Activated CD4-positive, alpha-beta T cell treated with anti-CD3 and anti-CD28 coated beads, Interleukin-2, amount 10 ng/mL, durations not matched to agents 7 days and 5 days (primary cell): ENCODE measurements at regions not wholly inside any gene's neighbourhood (a gene's known extent, or its start where the extent isn't known, plus 50 kb on each side); places are given as distances from the start of the nearest gene placed in this dataset.

Source experiments
- CTCF ChIA-PET: fragments of 350-600 bp; sonication (Branson Sonifier 250); formaldehyde crosslinking; loops from one replicate; lab custom pipeline; 2021; ENCODE audit warnings: antibody characterized with exemption; lab: Charles Lee
- POLR2A ChIA-PET: fragments of 350-600 bp; sonication (Branson Sonifier 250); formaldehyde crosslinking; loops from one replicate; lab custom pipeline; 2021; ENCODE audit warnings: antibody characterized with exemption; lab: Charles Lee
- DNase-seq: peaks from one replicate; pipeline ENCODE4 v3.0.0-alpha.2; 2020
- H3K27ac Mint-ChIP-seq: one replicate; pipeline ENCODE4 v1.8.0; 2021; ENCODE audit warnings: mild to moderate bottlenecking, moderate library complexity, mixed read lengths
- H3K27me3 Mint-ChIP-seq: one replicate; pipeline ENCODE4 v1.8.0; 2021; ENCODE audit warnings: mixed read lengths
- H3K36me3 Mint-ChIP-seq: one replicate; pipeline ENCODE4 v1.8.0; 2021; ENCODE audit warnings: low read depth, mixed read lengths
- H3K4me1 Mint-ChIP-seq: one replicate; pipeline ENCODE4 v1.8.0; 2021; ENCODE audit warnings: mixed read lengths
- H3K4me3 Mint-ChIP-seq: one replicate; pipeline ENCODE4 v1.8.0; 2021; ENCODE audit warnings: mild to moderate bottlenecking, moderate library complexity, mixed read lengths
- H3K9me3 Mint-ChIP-seq: one replicate; pipeline ENCODE4 v1.8.0; 2021; ENCODE audit warnings: mixed read lengths

DNA sequence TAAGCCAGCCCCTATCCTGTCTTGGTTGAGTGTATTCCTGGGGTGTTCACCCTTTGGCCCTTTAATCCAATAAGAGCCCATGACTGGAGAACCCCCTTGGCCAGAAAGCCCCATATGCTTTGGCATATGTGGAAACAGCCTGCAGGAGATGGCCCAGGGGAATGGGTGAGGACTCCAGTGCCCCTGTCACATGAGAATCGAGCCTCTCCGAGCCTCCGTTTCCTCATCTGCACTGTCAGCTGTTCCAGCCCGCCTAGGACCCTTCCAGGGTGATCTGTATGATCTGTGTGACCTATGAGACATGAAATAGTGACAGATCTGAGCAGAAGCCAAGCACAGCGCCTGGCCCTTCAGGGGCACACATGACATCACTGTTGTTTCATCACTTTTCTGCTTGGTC is 300.7 kb downstream of the ZNF536 start:
- POLR2A ChIA-PET = no interaction called here
- no peak overlapping the region for H3K27ac Mint-ChIP-seq
- DNase-seq = no peak
- CTCF ChIA-PET = no interaction called here
- H3K9me3 Mint-ChIP-seq = no peaks in the 10 kb centered on the region
- no peaks in the 10 kb centered on the region for H3K36me3 Mint-ChIP-seq
- H3K4me1 Mint-ChIP-seq = no peaks in the 10 kb centered on the region
- no peaks in the 10 kb centered on the region for H3K27me3 Mint-ChIP-seq
- no peak overlapping the region for H3K4me3 Mint-ChIP-seq

DNA sequence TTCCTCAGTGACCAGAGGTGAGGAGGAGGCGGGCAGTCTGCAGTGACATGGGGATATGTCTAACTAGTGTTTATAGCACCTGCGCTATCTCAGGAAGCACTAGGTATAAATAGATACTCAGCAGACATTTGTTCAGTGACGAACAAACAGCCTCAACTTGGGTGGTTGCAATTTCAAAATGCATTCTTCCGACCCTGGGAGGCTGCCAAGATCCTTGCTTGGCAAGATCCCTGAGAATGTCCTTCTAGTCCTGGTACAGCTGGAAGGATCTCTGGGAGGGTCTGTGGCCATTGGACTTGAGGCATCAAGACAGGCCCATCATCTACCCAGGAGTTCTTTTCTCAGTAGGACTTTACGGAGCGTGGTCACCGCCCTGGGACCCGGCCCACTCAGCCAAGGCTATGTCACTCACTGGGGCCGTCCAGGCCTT is 299.5 kb downstream of the ZNF536 start:
- H3K4me1 Mint-ChIP-seq = no peaks in the 10 kb centered on the region
- DNase-seq = no peak
- no peaks in the 10 kb centered on the region for H3K36me3 Mint-ChIP-seq
- ChIA-PET POLR2A (no interaction called here), CTCF (no interaction called here)
- no peaks in the 10 kb centered on the region for H3K9me3 Mint-ChIP-seq
- H3K27me3 Mint-ChIP-seq = no peaks in the 10 kb centered on the region
- no peak overlapping the region for H3K4me3 Mint-ChIP-seq
- no peak overlapping the region for H3K27ac Mint-ChIP-seq

DNA sequence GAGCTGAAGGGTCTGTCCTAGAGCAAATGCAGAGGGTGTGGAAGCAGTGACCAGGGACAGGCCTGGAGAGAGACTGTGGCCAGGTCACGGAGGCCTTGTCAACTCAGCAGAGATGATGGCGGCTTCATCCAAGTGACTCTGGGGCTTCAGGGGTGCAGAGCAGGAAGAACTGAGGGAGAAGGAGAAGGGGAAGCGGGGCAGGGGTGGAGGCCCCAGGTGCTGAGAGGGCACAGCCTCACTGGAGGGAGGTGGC is 299.1 kb downstream of the ZNF536 start:
- POLR2A ChIA-PET = no interaction called here
- Mint-ChIP-seq H3K36me3 (no peaks in the 10 kb centered on the region), H3K4me1 (no peaks in the 10 kb centered on the region), H3K9me3 (no peaks in the 10 kb centered on the region), H3K27me3 (no peaks in the 10 kb centered on the region), H3K27ac (no peak overlapping the region), H3K4me3 (no peak overlapping the region)
- DNase-seq = no peak
- CTCF ChIA-PET = no interaction called here

DNA sequence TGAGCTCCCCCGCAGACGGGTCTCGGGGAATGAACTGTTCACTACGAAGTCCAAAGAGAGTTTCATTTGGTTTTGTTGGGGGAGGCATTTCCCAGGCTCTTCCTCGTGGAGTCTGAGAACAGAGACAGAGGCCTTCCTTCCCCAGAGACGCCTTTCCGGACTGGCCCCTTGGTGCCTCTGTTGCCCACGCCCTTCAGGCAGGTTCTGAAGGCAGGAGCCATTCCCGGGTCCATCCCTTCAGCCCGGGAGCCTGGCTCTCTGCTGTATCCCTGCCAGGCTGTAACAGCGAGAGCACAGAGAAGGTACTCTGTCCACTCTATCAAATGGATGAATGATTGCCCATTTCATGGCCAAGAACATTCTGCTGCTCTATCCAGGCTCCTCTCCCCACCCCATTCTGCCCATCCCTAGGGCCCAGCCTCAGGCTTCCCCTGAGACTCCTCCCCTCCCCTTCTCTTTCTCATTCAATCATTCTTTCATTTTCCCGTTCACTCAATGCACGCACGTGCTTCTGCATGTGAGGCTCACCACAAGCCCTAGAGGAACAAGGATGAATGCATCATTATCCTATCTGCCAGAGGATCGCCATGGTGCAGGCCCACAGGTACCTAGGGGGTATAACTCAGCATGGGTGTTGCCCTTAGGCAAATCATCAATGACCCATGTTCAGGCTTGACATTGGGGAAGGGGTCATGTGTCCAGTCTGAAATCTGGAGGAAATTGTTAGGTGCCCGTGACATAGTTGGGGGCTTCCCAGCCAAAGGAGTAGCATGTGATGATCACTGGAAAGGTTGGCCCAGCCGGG is 298.6 kb downstream of the ZNF536 start:
- H3K4me3 Mint-ChIP-seq = no peak overlapping the region
- no peaks in the 10 kb centered on the region for H3K9me3 Mint-ChIP-seq
- H3K36me3 Mint-ChIP-seq = no peaks in the 10 kb centered on the region
- no peak for DNase-seq
- no peak overlapping the region for H3K27ac Mint-ChIP-seq
- H3K27me3 Mint-ChIP-seq = no peaks in the 10 kb centered on the region
- ChIA-PET POLR2A (no interaction called here), CTCF (no interaction called here)
- H3K4me1 Mint-ChIP-seq = no peaks in the 10 kb centered on the region

DNA sequence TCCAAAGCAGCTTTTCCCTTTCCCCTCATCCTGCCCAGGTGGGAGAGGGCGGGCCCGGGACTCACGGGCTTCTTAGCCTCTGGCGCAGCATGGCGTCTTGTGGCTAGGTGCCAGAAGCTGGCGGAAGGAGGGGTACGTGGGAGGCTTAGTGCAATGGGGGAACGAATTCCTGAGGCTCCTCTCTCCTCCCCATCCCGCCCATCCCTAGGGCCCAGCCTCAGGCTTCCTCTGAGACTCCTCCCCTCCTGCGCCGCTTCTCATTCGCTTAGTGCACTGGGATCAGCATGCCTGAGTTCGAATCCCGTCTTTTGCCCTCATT is 297.8 kb downstream of the ZNF536 start:
- no peak for DNase-seq
- POLR2A ChIA-PET = no interaction called here
- no peaks in the 10 kb centered on the region for H3K9me3 Mint-ChIP-seq
- H3K27me3 Mint-ChIP-seq = no peaks in the 10 kb centered on the region
- no peak overlapping the region for H3K27ac Mint-ChIP-seq
- no peaks in the 10 kb centered on the region for H3K36me3 Mint-ChIP-seq
- H3K4me3 Mint-ChIP-seq = no peak overlapping the region
- H3K4me1 Mint-ChIP-seq = no peaks in the 10 kb centered on the region
- CTCF ChIA-PET = interaction anchor here (0.6 kb wide), 1 partner anchor 1555 kb away, joined by 3 read pairs; no protein-coding TSS in a partner anchor

DNA sequence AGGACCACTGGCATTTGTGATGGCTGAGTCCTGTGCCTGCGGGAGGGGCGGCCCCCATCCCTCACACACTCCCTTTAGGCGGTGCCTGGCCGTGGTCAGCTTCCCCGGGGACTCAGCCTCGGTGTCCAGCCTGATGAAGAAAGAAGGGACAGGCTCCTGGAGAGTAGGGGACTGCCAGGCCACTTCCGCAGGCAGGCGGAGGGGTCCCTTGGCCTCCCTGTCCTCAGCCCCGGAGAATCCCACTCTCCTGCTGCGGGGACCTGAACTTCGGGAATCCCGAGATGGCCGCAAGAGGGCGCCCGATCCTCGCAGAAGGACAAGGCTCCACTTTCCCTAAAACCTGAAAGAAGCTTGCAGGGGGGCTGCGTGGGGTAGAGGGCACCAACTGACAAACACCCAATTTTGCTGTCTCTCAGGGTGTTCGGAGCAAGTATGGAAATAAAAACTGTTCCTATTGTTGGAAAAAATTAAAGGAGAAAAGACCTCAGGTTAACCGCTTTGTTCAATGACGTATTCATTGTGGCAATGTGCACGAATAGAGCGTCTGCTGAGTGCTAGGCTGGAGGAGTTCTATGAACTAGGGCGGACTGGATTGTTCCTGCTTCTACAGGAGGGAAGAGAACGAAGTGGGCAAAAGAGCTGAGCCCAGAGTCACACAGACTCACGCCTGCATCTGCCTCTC is 297.3 kb downstream of the ZNF536 start:
- Mint-ChIP-seq H3K9me3 (no peaks in the 10 kb centered on the region), H3K27me3 (no peaks in the 10 kb centered on the region), H3K4me1 (no peaks in the 10 kb centered on the region), H3K27ac (no peak overlapping the region), H3K36me3 (no peaks in the 10 kb centered on the region), H3K4me3 (no peak overlapping the region)
- ChIA-PET POLR2A (no interaction called here), CTCF (interaction anchor here (0.6 kb wide), 1 partner anchor 1555 kb away, joined by 3 read pairs; no protein-coding TSS in a partner anchor)
- peak; percentile 43 for DNase-seq

DNA sequence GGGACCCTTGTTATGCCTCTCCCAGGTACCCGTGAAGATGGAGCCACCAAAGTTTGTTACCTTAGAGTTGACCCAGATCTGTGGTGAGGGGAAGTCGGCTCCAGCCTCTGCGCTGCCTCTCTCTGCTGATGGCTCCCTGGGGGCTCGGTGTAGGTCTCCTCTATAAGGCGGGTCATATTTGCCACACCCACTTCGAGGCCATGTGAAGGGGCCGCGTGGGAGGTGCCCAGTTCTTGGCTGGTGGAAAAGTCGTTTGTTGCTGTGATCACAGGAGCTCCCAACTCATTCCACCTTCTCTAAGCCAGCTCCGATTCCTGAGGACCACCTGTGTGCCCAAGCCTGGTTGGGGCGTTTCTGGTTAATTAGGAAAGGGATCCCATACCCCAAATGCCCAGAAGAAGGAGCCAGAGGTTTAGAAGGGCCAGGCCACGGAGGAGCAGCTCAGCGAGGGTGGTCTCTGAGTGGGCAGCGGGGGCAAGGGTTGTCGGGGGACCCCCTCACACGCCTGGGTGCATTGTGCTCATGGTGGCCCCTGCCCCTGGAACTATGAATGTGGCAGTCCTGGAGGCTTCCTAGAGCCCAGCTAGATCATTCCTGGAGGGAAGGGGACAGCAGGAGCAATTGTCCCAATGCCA is 296.5 kb downstream of the ZNF536 start:
- POLR2A ChIA-PET = no interaction called here
- Mint-ChIP-seq H3K27me3 (no peaks in the 10 kb centered on the region), H3K36me3 (no peaks in the 10 kb centered on the region), H3K9me3 (no peaks in the 10 kb centered on the region), H3K4me1 (no peaks in the 10 kb centered on the region), H3K4me3 (no peak overlapping the region), H3K27ac (no peak overlapping the region)
- CTCF ChIA-PET = interaction anchor here (1.0 kb wide), 1 partner anchor 14 kb away, joined by 3 read pairs; no protein-coding TSS in a partner anchor
- no peak for DNase-seq

DNA sequence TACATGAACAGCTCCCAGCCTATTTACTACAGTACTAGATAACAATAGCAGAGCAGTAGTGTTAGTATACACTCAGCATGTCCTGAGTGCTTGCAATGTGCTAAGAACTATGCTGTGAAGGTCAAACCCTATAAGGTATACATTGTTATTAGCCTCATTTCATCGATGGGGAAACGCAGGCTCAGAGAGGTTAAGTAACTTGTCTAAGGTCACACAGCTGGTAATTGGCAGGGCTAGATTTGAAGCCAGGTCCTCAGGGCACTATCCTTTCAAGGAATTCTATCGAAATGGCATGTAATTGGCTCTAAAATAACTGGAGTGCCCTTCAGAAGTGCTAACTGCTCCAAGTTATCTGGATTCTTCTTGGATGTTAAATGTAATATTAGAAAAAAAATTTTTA is 295.6 kb downstream of the ZNF536 start:
- Mint-ChIP-seq H3K9me3 (no peaks in the 10 kb centered on the region), H3K27ac (no peak overlapping the region), H3K36me3 (no peaks in the 10 kb centered on the region), H3K4me3 (no peak overlapping the region), H3K27me3 (no peaks in the 10 kb centered on the region), H3K4me1 (no peaks in the 10 kb centered on the region)
- ChIA-PET CTCF (interaction anchor here (1.0 kb wide), 1 partner anchor 15 kb away, joined by 3 read pairs; no protein-coding TSS in a partner anchor), POLR2A (no interaction called here)
- no peak for DNase-seq

DNA sequence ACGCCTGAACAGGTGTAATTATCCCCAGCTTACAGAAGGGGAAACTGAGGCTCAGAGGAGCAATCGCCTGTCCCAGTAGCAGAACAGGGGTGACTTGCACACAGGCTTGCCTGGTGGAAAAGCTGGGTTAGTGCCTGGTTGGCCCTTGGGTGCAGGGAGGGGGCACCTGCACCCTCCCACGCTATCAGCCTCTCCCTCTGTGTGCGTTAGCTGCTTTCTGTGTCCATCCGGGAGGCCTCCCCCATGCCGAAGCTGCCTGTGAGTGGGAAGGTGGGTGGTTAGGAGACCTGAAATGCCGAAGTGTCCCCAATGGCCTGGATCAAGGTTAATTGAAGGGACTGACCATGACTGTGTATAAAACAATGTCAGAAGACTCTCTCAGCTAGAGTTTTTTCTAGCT is 295.0 kb downstream of the ZNF536 start:
- no peak overlapping the region for H3K4me3 Mint-ChIP-seq
- ChIA-PET POLR2A (interaction anchor here (0.6 kb wide), 1 partner anchor 294 kb away, joined by 4 read pairs; no protein-coding TSS in a partner anchor), CTCF (interaction anchor here (0.6 kb wide), 2 partner anchors 135 to 1057 kb away, joined by 3 to 4 read pairs; no protein-coding TSS in a partner anchor)
- no peak overlapping the region for H3K27ac Mint-ChIP-seq
- no peaks in the 10 kb centered on the region for H3K36me3 Mint-ChIP-seq
- DNase-seq = no peak
- H3K4me1 Mint-ChIP-seq = no peaks in the 10 kb centered on the region
- no peaks in the 10 kb centered on the region for H3K27me3 Mint-ChIP-seq
- no peaks in the 10 kb centered on the region for H3K9me3 Mint-ChIP-seq

DNA sequence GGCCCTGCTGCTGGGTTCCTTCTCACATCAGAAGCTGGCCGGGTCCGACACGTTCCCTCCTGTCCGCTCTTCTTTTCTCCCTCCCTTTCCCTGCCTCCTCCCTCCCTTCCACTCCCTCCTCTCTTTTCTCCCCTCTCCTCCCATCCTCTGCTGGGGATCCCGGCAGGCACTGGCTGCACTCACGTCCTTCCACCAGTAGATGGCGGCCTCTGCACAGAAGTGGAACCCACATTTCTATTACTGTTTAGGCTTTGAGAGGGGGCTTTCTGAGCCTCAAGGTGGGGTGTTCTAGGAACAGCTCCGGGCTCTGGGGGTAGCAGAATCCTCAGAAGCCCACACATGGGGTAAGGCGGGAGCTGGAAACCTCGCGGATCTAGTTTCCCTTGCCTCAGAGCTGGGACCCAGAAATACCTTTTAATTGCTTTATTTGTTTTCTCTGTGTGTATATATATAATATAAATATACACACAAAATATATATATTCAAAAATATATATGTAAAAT is 294.2 kb downstream of the ZNF536 start:
- CTCF ChIA-PET = interaction anchor here (0.9 kb wide), 1 partner anchor 1558 kb away, joined by 3 read pairs; no protein-coding TSS in a partner anchor
- H3K4me1 Mint-ChIP-seq = no peaks in the 10 kb centered on the region
- DNase-seq = peak; percentile 45
- POLR2A ChIA-PET = no interaction called here
- H3K27me3 Mint-ChIP-seq = no peaks in the 10 kb centered on the region
- no peak overlapping the region for H3K4me3 Mint-ChIP-seq
- H3K36me3 Mint-ChIP-seq = no peaks in the 10 kb centered on the region
- no peaks in the 10 kb centered on the region for H3K9me3 Mint-ChIP-seq
- no peak overlapping the region for H3K27ac Mint-ChIP-seq

DNA sequence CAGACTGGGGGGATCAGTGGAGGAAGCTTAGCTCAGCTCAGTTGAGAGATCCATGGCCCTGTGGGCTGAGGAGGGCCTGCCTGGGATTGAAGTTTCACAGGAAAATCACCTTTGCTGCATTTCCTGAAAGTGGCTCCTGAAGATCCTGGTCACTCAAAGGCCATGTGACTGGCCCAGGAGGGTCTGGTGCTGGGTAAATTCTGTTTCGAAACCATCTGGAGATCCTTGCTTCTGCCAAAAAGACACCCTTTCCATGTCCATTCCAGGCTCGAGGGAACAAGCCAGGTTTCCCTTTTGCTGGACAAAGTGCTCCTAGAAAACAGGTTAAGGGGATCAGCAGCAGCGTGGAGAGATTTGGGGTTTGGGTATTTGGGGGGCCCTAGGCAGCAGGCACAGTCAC is 293.3 kb downstream of the ZNF536 start:
- ChIA-PET POLR2A (no interaction called here), CTCF (no interaction called here)
- H3K27ac Mint-ChIP-seq = no peak overlapping the region
- no peak for DNase-seq
- no peaks in the 10 kb centered on the region for H3K36me3 Mint-ChIP-seq
- no peaks in the 10 kb centered on the region for H3K27me3 Mint-ChIP-seq
- H3K4me3 Mint-ChIP-seq = no peak overlapping the region
- H3K9me3 Mint-ChIP-seq = no peaks in the 10 kb centered on the region
- H3K4me1 Mint-ChIP-seq = no peaks in the 10 kb centered on the region

DNA sequence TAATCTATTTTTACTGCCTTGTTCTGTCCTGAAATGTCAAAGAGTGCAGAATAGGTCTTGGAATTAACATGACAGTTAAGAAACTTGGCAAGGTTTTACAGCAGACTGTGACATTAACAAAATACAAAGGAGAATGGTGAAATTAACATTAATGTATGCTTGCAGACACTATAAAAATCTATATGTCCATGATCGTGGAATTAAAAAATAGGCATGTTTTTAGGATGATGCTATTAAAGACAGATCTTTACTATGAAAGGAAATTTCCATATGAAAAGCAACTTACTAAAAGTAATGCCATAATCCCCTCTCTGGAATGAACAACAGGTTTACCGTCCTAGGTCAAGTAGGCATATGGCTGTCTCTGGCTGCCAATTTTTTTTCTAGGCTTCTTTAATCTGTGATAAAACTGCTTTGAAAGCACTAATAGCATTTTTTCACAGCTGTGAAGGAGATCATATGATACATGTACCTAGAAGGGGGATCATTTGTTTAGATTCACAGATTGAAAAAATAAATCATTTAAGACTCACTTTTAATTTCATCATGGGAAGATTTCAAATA is 291.5 kb downstream of the ZNF536 start:
- Mint-ChIP-seq H3K9me3 (no peaks in the 10 kb centered on the region), H3K27me3 (no peaks in the 10 kb centered on the region), H3K4me3 (no peak overlapping the region), H3K4me1 (no peaks in the 10 kb centered on the region), H3K27ac (no peak overlapping the region), H3K36me3 (no peaks in the 10 kb centered on the region)
- ChIA-PET POLR2A (no interaction called here), CTCF (no interaction called here)
- no peak for DNase-seq
